ENCODE measurements at regions not wholly inside any gene's neighbourhood (a gene's known extent, or its start where the extent isn't known, plus 50 kb on each side); places are given as distances from the start of the nearest gene placed in this dataset.

DNA sequence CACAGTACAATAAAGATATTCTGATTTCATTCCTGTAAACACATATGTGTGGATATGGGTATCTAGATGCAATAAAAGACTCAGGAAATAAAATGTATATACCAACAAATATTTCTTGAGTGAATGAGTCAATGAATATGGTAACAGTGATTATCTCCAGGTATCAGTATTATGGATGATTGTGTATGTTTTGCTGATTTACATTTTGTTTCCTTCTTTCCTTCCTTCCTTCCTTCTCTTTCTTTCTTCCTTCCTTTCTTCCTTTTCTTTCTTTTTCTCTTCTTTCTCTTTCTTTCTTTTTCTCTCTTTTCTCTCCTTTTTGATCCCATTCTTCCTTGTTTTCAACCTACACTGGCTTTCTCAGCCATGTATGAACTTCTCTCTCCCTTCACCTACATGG is 85.3 kb upstream of the DLX6 start:
- H2AFZ ChIP-seq (ENCODE audit: low read length) = no peak overlapping the region
- H3K4me2 ChIP-seq (ENCODE audit: low read length) = no peak overlapping the region
- no peak for DNase-seq (ENCODE audit: low spot score)
- H3K4me1 ChIP-seq (ENCODE audit: insufficient read depth, low read length, poor library complexity, severe bottlenecking) = no peaks in the 10 kb centered on the region
- TF ChIP-seq, protein P1, sequence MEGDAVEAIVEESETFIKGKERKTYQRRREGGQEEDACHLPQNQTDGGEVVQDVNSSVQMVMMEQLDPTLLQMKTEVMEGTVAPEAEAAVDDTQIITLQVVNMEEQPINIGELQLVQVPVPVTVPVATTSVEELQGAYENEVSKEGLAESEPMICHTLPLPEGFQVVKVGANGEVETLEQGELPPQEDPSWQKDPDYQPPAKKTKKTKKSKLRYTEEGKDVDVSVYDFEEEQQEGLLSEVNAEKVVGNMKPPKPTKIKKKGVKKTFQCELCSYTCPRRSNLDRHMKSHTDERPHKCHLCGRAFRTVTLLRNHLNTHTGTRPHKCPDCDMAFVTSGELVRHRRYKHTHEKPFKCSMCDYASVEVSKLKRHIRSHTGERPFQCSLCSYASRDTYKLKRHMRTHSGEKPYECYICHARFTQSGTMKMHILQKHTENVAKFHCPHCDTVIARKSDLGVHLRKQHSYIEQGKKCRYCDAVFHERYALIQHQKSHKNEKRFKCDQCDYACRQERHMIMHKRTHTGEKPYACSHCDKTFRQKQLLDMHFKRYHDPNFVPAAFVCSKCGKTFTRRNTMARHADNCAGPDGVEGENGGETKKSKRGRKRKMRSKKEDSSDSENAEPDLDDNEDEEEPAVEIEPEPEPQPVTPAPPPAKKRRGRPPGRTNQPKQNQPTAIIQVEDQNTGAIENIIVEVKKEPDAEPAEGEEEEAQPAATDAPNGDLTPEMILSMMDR (conservative IDR thresholded peaks at IDR 0.05; ENCODE audit: low read length) = no peak
- TF ChIP-seq EZH2phosphoT487 (IDR thresholded peaks at IDR 0.05; ENCODE audit: borderline replicate concordance, low read depth, low read length) = no peak
- ChIA-PET POLR2A (interaction anchor here (0.9 kb wide), 1 partner anchor 325 kb away, joined by 3 read pairs; no protein-coding TSS in a partner anchor), CTCF (ENCODE audit: unreplicated experiment) (no interaction called here)
- H3K4me3 ChIP-seq (ENCODE audit: low read depth, low read length, poor library complexity, severe bottlenecking) = no peak overlapping the region
- intact Hi-C loops (cut with micrococcal nuclease; ENCODE audit: unreplicated experiment) = no loop called here
- no peak overlapping the region for H3K27ac ChIP-seq (ENCODE audit: low read depth, low read length, poor library complexity, severe bottlenecking)
- no TSS peak for BruUV-seq (replicated peaks)
- H3K36me3 ChIP-seq (ENCODE audit: insufficient read depth, low read length) = no peaks in the 10 kb centered on the region
- H3K9me2 ChIP-seq (ENCODE audit: insufficient read depth, low read length) = no peaks in the 10 kb centered on the region
- H3K9me3 ChIP-seq (ENCODE audit: low read length) = no peaks in the 10 kb centered on the region
- H4K20me1 ChIP-seq (ENCODE audit: insufficient read depth, low read length) = no peaks in the 10 kb centered on the region
- H3K79me2 ChIP-seq (ENCODE audit: insufficient read depth, low read depth, low read length) = no peaks in the 10 kb centered on the region

DNA sequence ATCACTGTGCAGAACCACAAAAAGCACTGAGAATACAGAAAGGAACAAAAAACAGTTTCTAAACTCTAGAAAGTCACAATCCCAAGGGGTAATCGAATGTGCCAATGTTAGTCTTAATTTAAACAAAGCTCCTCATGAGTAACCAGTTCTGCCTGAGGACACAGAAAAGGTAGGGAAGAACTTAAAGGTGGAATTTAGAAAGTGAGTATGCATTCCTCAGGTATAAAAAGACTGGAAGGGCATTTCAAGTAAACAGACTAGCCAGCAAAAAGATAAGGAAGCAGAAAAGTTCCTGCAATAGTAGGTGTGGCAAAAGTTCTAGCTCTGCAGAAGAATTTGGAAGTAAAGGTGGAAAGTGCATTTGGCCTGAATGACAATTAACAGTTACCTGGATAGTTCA is 84.6 kb upstream of the DLX6 start:
- no peak overlapping the region for H2AFZ ChIP-seq (ENCODE audit: low read length)
- ChIA-PET CTCF (ENCODE audit: unreplicated experiment) (no interaction called here), POLR2A (interaction anchor here (0.9 kb wide), 1 partner anchor 326 kb away, joined by 3 read pairs; no protein-coding TSS in a partner anchor)
- no peak for DNase-seq (ENCODE audit: low spot score)
- H3K27ac ChIP-seq (ENCODE audit: low read depth, low read length, poor library complexity, severe bottlenecking) = no peak overlapping the region
- TF ChIP-seq EZH2phosphoT487 (IDR thresholded peaks at IDR 0.05; ENCODE audit: borderline replicate concordance, low read depth, low read length) = no peak
- TF ChIP-seq, protein P1 (conservative IDR thresholded peaks at IDR 0.05; ENCODE audit: low read length) = no peak
- no peak overlapping the region for H3K4me2 ChIP-seq (ENCODE audit: low read length)
- H3K9me2 ChIP-seq (ENCODE audit: insufficient read depth, low read length) = no peaks in the 10 kb centered on the region
- no peaks in the 10 kb centered on the region for H4K20me1 ChIP-seq (ENCODE audit: insufficient read depth, low read length)
- no peak overlapping the region for H3K4me3 ChIP-seq (ENCODE audit: low read depth, low read length, poor library complexity, severe bottlenecking)
- no peaks in the 10 kb centered on the region for H3K36me3 ChIP-seq (ENCODE audit: insufficient read depth, low read length)
- intact Hi-C loops (cut with micrococcal nuclease; ENCODE audit: unreplicated experiment) = no loop called here
- H3K9me3 ChIP-seq (ENCODE audit: low read length) = no peaks in the 10 kb centered on the region
- H3K79me2 ChIP-seq (ENCODE audit: insufficient read depth, low read depth, low read length) = no peaks in the 10 kb centered on the region
- no peaks in the 10 kb centered on the region for H3K4me1 ChIP-seq (ENCODE audit: insufficient read depth, low read length, poor library complexity, severe bottlenecking)
- no TSS peak for BruUV-seq (replicated peaks)

DNA sequence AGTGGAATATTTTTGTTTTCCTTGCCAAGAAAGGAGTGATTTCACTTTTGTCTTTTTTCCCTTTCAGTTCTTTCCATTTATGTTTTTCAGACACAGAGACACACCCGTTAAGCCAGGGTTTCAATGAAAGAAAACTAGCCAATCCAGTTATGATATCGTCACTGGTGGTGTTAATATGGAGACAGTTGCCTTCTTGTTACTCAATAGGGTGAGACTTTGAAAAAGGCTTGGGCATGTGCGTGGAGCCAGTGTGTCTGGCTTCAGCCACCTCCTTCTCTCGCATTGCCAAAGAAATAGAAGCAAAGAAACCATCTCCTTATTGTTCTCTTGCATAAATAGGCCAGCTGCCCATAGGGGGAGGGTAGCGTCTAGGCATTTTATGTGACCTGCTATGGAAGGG is 84.1 kb upstream of the DLX6 start:
- no peak for DNase-seq (ENCODE audit: low spot score)
- Histone ChIP-seq H3K9me2 (ENCODE audit: insufficient read depth, low read length) (no peaks in the 10 kb centered on the region), H3K4me2 (ENCODE audit: low read length) (no peak overlapping the region), H3K4me1 (ENCODE audit: insufficient read depth, low read length, poor library complexity, severe bottlenecking) (no peaks in the 10 kb centered on the region), H3K4me3 (ENCODE audit: low read depth, low read length, poor library complexity, severe bottlenecking) (no peak overlapping the region), H2AFZ (ENCODE audit: low read length) (no peak overlapping the region), H3K9me3 (ENCODE audit: low read length) (no peaks in the 10 kb centered on the region), H3K79me2 (ENCODE audit: insufficient read depth, low read depth, low read length) (no peaks in the 10 kb centered on the region), H3K27ac (ENCODE audit: low read depth, low read length, poor library complexity, severe bottlenecking) (no peak overlapping the region), H4K20me1 (ENCODE audit: insufficient read depth, low read length) (no peaks in the 10 kb centered on the region), H3K36me3 (ENCODE audit: insufficient read depth, low read length) (no peaks in the 10 kb centered on the region)
- BruUV-seq (replicated peaks) = no TSS peak
- TF ChIP-seq EZH2phosphoT487 (IDR thresholded peaks at IDR 0.05; ENCODE audit: borderline replicate concordance, low read depth, low read length) = no peak
- TF ChIP-seq, protein P1 (conservative IDR thresholded peaks at IDR 0.05; ENCODE audit: low read length) = no peak
- CTCF ChIA-PET (ENCODE audit: unreplicated experiment) = no interaction called here
- intact Hi-C loops (cut with micrococcal nuclease; ENCODE audit: unreplicated experiment) = no loop called here
- POLR2A ChIA-PET = interaction anchor here (0.9 kb wide), 1 partner anchor 326 kb away, joined by 3 read pairs; no protein-coding TSS in a partner anchor
